Body of pancreas (tissue), 4 donors: ENCODE measurements at regions not wholly inside any gene's neighbourhood (a gene's known extent, or its start where the extent isn't known, plus 50 kb on each side); places are given as distances from the start of the nearest gene placed in this dataset.

Experiments used
- POLR2A ChIP-seq, 3 donors: fragments of 450-650 bp; IDR thresholded peaks; one replicate each; pipeline ENCODE4 v1.6.1; 2016; ENCODE audit warnings: antibody characterized with exemption in 3 of 3, mild to moderate bottlenecking in 2 of 3
- TF ChIP-seq, protein P1 (sequence below), 7 experiments: fragments of 450-650 bp in 4 of 7; fragments of 200-600 bp in 3 of 7; sonication (generic) in 3 of 7; IDR thresholded peaks; one replicate each; pipeline ENCODE4 v1.5.1; 2016 to 2019; ENCODE audit warnings: antibody characterized with exemption in 7 of 7

DNA sequence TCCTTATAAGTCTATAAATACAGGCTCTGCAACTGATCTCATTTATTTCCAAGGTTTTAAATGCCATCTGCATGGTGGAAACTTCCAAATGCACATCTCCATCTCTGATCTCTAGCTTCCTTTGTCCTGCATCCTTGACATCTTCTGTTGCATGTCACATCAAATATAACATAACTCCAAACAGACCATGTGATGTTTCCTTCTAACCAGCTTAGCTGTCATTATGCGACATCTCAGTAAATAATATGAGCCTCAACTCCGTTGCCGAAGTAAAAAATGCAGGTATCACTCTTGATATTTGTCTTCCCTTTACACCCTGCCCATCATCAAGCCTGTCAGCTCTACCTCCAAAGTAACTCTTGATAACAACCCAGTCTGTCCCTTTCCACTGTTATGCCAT is 506.4 kb upstream of the C9orf72 start:
- TF ChIP-seq, protein P1, sequence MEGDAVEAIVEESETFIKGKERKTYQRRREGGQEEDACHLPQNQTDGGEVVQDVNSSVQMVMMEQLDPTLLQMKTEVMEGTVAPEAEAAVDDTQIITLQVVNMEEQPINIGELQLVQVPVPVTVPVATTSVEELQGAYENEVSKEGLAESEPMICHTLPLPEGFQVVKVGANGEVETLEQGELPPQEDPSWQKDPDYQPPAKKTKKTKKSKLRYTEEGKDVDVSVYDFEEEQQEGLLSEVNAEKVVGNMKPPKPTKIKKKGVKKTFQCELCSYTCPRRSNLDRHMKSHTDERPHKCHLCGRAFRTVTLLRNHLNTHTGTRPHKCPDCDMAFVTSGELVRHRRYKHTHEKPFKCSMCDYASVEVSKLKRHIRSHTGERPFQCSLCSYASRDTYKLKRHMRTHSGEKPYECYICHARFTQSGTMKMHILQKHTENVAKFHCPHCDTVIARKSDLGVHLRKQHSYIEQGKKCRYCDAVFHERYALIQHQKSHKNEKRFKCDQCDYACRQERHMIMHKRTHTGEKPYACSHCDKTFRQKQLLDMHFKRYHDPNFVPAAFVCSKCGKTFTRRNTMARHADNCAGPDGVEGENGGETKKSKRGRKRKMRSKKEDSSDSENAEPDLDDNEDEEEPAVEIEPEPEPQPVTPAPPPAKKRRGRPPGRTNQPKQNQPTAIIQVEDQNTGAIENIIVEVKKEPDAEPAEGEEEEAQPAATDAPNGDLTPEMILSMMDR (IDR thresholded peaks at IDR 0.05), result no peak
- TF ChIP-seq POLR2A (IDR thresholded peaks at IDR 0.05), result no peak
